ENCODE measurements at regions not wholly inside any gene's neighbourhood (a gene's known extent, or its start where the extent isn't known, plus 50 kb on each side); places are given as distances from the start of the nearest gene placed in this dataset.
"Not testable (repeated sequence)": the region's sequence is repeated elsewhere in the genome, so short reads cannot be mapped to it uniquely, and the experiment has no call there.

DNA sequence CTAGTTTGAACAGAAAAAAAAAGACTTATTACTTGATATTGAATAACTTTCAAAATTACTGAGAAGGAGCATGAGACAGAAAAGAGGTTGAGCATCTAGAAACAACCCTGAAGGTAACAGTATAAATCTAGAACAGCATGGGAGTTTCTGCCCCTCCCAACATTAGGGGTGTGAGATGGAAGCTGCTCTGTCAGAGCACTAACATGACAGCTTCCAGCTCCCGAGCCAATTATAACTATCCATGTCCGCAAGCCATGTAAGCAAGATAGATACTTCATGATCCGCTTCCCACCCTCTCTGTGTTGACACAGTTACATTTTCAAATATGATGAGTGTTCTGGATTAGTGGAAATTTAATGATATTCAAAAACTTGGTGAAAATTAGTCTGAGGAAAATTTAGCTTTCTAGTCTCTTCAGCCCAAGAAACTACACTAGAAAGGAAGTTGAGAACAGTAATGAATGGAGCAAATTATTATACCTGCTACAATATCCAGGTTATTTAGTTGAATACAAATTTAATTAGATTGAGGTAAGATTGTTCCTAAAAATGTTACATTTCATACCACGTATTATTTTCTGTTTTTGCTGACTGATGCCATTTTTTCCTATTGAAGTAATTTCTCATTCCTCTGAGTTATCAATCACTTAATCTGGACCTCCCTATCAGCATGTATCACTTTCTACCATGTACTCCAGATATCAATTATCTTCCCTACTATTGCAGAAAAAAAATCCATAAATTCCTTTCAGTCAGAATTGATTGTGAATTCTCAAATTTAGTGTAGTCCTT, 129.3 kb upstream of the SLIT2 start:
- no peak for DNase-seq

GRCh38 chr4:20119141-20119540, 132.6 kb upstream of the SLIT2 start:
- DNase-seq, result no peak

- DNase-seq, result no peak
Measured at GRCh38 chr4:20109391-20109790, 142.3 kb upstream of the SLIT2 start.

DNA sequence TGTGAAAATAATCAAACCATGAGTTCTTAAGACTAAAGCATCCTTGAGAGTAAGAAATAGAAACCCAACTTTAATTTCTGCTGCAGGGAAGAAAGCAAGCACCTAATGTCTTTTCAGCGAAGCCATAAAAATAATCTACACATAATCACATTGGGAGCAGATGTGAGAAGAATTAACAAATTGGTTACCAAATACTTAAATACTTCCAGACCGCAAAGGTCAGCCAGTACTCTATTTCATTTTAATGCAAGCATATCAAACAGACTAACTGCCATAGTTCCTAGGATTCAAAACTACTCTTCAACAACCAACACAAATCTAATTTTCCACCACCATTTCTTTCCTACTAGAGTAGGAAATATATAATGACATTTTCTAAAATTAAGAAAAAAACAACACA, 144.8 kb upstream of the SLIT2 start:
- no peak for DNase-seq

DNA sequence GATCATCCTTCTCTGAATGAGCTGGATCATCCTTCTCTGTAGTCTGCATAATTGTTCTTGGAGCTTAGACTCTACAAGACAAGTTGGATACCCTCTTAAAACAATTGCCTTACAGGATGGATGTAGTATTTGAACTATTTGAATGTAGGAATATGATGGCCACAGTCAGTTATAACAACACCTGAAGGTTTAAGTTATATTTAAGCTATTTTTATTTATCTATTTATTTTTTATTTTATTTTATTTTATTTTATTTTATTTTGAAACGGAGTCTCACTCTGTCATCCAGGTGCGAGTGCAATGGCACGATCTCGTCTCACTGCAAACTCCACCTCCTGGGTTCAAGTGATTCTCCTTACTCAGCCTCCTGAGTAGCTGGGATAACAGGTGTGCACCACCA, 149.9 kb upstream of the SLIT2 start:
- no peak for DNase-seq

- DNase-seq, result no peak
Measured at GRCh38 chr4:20096911-20097310, 154.8 kb upstream of the SLIT2 start.

- DNase-seq, result no peak
Measured at GRCh38 chr4:20095805-20096541, 155.7 kb upstream of the SLIT2 start.

DNA sequence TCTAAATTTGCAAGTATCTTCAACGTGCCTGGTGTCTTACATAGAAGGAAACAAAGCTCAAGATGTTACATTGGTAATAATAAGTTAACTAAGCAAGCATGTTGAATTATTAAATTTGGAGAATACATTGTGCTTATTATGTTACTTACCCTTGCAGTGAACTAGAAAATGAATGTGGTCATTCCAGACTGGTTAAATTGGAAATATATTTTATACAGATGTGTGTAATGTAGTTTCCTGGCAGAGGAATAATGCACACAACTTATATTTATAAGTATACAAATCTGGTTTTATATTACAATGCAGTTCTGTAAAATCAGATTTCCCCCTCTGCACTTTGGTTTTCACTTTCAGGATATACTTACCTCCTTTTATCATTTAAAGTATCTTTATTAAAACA, 159.9 kb upstream of the SLIT2 start:
- no peak for DNase-seq

DNA sequence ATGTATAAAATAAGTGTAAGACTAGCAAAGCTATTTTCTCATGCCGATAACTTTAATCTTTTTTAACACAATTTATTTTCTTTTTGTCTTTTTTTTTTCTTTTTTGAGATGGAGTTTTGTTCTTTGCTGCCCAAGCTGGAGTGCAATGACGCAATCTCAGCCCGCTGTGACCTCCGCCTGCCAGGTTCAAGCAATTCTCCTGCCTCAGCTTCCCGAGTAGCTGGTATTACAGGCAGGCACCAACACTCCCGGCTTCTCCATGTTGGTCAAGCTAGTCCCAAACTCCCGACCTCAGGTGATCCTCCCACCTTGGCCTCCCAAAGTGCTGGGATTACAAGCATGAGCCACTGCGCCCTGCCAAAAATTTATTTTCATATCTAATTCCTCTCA, 164.2 kb upstream of the SLIT2 start:
- DNase-seq, result no peak

DNA sequence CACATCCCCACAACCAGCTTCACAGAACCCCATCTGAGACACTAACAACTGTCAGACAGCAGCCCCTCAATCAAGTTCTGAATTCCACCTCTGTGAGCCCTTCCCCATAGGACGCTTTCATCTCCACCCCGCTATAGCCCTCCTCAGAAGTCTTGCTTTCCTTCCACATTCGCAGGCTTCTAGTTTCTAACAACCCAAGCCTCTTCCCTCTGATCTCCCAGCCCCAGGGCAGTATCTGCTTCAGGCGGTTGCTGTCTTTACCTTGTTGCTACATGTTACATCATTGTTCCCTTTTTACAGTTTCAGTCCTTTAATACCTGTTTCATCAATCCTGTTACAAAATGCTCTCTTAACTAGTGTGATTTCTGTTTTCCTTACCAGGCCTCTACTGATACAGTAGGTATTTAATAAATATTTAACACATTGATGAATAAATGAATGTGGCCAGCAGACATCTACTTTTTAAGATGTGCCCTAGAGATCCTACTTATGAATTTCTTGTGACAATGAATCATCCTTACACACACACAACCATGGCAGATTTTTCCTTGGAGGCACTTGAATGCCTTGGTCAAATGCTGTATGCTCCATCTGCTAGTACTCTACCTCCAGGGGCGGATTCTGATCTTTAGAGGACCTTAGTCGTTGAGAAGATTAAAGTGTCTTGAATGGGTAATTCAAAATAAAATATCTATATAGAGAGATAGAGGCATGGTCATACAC, 164.7 kb upstream of the SLIT2 start:
- DNase-seq, result no peak

GRCh38 chr4:20086067-20086798, 165.5 kb upstream of the SLIT2 start:
- DNase-seq, result no peak

DNA sequence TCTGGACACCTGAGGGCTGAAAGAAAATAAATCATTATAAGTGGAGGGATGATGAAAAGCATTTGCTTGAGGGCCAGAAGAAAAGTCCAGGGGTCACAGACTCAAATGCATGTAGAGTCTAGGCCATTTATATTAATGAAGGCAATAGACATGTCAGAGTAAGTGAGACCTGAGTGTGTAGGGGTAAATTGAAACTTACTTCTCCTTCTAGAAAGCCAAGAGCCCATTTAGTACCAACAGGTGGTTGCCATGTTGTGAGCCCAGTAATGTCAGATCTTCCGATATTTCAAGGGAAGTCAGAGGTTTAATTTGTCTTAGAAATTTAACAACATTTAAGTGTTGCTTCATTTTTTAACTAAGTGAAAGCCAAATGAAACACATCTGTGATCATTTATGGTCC, 166.1 kb upstream of the SLIT2 start:
- DNase-seq, result no peak

DNA sequence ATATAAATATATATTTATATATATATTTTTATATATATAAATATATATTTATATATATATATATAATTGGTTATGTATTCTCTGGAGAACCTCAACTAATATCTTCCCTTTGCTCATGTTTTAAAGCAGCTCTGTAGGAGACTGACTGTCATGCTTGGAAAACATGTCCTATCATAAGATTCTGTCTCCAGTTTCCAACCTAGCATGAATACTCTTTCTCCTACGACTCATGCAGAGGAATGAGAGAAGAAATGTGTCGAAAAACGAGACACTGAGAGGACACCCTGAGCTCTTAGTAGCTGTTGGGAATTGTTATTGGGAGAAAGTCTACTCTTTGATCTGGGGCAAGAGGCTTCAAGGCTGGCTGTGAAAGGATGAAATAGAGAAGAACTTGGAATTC, 166.5 kb upstream of the SLIT2 start:
- no peak for DNase-seq

GRCh38 chr4:20084488-20084887, 167.2 kb upstream of the SLIT2 start:
- no peak for DNase-seq

- DNase-seq, result no peak
Measured at GRCh38 chr4:20078644-20079043, 173.1 kb upstream of the SLIT2 start.

DNA sequence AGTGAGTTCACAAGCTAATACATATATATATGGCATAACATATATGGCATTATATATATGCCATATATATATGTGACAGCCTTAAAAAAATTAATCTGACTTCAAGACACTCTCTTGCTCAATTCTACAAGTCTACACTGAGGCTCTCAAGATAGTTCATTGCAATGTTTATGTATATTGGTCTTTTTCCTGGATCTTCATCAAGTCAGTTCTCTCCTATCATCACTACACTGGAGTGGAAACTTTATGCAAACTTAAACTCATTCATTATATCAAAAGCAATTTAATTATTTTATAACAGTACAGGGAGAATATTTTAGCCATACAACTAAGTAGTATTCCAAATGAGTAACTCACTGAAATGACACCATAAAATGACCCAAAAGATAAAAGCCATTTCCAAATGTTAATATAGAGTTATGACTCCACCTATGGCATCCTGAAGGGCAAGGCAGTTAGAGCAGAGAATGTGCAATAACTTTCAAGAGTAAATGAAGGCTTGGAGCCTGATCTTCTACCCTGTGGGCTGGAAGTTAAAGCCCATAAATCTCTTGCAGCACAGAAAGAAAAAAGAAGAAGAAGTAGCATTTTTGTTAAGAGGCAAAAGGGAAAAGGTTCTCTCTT, 176.3 kb upstream of the SLIT2 start:
- DNase-seq, result no peak

DNA sequence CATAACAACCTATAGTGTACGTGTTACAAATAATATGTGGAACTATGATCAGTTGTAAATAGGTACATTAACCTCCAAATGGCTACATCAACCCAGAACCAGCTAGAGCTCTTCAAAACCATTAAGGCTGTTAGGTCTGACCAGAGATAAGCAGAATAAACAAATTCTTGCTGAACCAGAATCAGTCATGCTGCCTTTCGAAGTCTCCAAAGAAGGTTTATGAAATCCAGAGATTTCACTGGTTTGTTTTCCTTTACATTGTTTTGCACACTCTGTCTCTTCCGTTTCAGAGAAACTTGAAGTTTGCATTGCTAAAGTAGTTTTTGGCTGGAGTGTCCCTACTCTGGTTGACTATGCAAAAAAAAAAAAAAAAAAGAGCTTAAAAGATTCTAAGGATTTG, 177.3 kb upstream of the SLIT2 start:
- no peak for DNase-seq

- DNase-seq, result no peak
Measured at GRCh38 chr4:20065952-20066351, 185.8 kb upstream of the SLIT2 start.

DNA sequence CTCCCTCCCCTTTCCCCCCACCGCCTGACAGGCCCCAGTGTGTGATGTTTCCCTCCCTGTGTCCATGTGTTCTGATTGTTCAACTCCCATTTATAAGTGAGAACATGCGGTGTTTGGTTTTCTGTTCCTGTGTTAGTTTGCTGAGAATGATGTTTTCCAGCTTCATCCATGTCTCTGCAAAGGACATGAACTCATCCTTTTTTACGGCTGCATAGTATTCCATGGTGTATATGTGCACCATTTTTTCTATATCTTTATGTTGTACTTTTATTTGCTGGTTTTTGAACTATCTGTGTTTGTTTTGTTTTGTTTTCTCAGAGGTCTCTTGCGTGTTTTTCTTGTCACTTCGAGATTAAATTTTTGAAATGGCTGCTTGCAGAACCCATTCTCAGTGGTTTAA, 188.8 kb upstream of the SLIT2 start:
- DNase-seq, result not testable (repeated sequence)

DNA sequence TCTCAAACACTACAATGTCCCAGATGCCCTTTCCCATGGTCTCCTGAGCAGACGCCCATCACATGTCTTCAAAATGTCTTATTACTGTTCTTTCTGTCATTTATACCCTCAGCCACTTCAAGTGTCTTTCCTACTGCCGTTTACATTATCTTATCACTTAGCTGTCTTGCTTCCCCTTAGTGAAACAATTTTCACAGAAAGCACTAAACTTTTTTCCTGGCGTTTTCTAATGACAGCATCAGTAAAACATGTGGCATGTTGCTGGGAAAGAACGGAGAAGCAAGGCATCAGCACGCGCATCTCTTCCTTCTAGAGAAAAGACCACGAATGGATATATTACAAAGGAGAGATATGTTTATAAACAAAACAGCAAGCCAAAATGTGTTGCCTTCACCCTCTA, 189.7 kb upstream of the SLIT2 start:
- DNase-seq, result no peak

DNA sequence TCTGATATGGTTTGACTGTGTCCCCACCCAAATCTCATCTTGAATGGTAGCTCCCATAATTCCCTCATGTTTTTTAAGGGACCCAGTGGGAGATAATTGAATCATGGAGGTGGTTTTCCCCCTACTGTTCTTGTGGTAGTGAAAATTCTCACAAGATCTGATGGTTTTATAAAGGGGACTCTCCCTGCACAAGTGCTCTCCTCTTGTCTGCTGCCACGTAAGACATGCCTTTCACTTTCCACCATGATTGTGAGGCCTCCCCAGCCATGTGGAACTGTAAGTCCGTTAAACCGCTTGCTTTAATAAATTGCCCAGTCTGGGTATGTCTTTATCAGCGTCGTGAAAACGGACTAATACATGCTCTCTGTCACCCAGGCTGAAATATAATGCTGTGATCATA, 200.9 kb upstream of the SLIT2 start:
- no peak for DNase-seq

GRCh38 chr4:20049889-20050288, 201.8 kb upstream of the SLIT2 start:
- DNase-seq, result no peak
